Hepatocyte (in vitro differentiated cells): ENCODE measurements at regions not wholly inside any gene's neighbourhood (a gene's known extent, or its start where the extent isn't known, plus 50 kb on each side); places are given as distances from the start of the nearest gene placed in this dataset.

ENCODE experiments used
- DNase-seq: peaks from one replicate; pipeline ENCODE4 v3.0.0-alpha.2; 2016; ENCODE audit warnings: low spot score
- H2AFZ ChIP-seq: fragments of 200-600 bp; sonication (generic); 2 replicates; pipeline ENCODE4 v1.6.0; 2016; ENCODE audit warnings: antibody characterized with exemption, mild to moderate bottlenecking
- H3K27ac ChIP-seq: fragments of 200-600 bp; sonication (generic); 2 replicates; pipeline ENCODE4 v1.5.1; 2016; ENCODE audit warnings: mild to moderate bottlenecking
- H3K27me3 ChIP-seq: fragments of 200-600 bp; sonication (generic); 2 replicates; pipeline ENCODE4 v1.6.1; 2016
- H3K36me3 ChIP-seq: fragments of 200-600 bp; sonication (generic); replicated peaks from 2 replicates; pipeline ENCODE4 v1.5.1; 2016; ENCODE audit warnings: low read depth; ENCODE audit not compliant: insufficient read depth
- H3K4me1 ChIP-seq: fragments of 200-600 bp; sonication (generic); 2 replicates; pipeline ENCODE4 v1.5.1; 2016; ENCODE audit warnings: mild to moderate bottlenecking, moderate library complexity; ENCODE audit not compliant: insufficient read depth
- H3K4me2 ChIP-seq: fragments of 200-600 bp; sonication (generic); 2 replicates; pipeline ENCODE4 v1.6.0; 2016
- H3K4me3 ChIP-seq: fragments of 200-600 bp; sonication (generic); 2 replicates; pipeline ENCODE4 v1.5.1; 2016; ENCODE audit warnings: mild to moderate bottlenecking
- H3K79me2 ChIP-seq: fragments of 200-600 bp; sonication (generic); 2 replicates; pipeline ENCODE4 v1.6.0; 2017; ENCODE audit warnings: mild to moderate bottlenecking
- H3K9me2 ChIP-seq: fragments of 200-600 bp; sonication (generic); replicated peaks from 2 replicates; pipeline ENCODE4 v1.6.0; 2017; ENCODE audit warnings: mild to moderate bottlenecking; ENCODE audit not compliant: insufficient read depth
- H3K9me3 ChIP-seq: fragments of 200-600 bp; sonication (generic); 2 replicates; pipeline ENCODE4 v1.5.1; 2016; ENCODE audit warnings: low read depth, mild to moderate bottlenecking
- H4K20me1 ChIP-seq: fragments of 200-600 bp; sonication (generic); 2 replicates; pipeline ENCODE4 v1.6.0; 2016; ENCODE audit warnings: mild to moderate bottlenecking; ENCODE audit not compliant: insufficient read depth, poor library complexity, severe bottlenecking
- EZH2 ChIP-seq: fragments of 200-600 bp; sonication (generic); IDR thresholded peaks from 2 replicates; pipeline ENCODE4 v1.6.1; 2016; ENCODE audit warnings: antibody characterized with exemption, mild to moderate bottlenecking, borderline replicate concordance
- EZH2phosphoT487 ChIP-seq: fragments of 200-600 bp; sonication (generic); IDR thresholded peaks from one replicate; pipeline ENCODE4 v1.6.1; 2018; ENCODE audit warnings: antibody characterized with exemption, mild to moderate bottlenecking, low read depth, moderate library complexity; ENCODE audit not compliant: unreplicated experiment, severe bottlenecking
- WGBS: methylation state at CpG from one replicate; pipeline ENCODE4 v1.1.6; 2016; ENCODE audit warnings: low lambda C conversion rate; ENCODE audit errors: missing lambda C conversion rate; 5-methylcytosine and 5-hydroxymethylcytosine counted together
- TF ChIP-seq, protein P1 (sequence below): fragments of 200-600 bp; sonication (generic); IDR thresholded peaks from 2 replicates; pipeline ENCODE4 v1.5.1; 2016; ENCODE audit warnings: antibody characterized with exemption, mild to moderate bottlenecking; ENCODE audit not compliant: poor library complexity

DNA sequence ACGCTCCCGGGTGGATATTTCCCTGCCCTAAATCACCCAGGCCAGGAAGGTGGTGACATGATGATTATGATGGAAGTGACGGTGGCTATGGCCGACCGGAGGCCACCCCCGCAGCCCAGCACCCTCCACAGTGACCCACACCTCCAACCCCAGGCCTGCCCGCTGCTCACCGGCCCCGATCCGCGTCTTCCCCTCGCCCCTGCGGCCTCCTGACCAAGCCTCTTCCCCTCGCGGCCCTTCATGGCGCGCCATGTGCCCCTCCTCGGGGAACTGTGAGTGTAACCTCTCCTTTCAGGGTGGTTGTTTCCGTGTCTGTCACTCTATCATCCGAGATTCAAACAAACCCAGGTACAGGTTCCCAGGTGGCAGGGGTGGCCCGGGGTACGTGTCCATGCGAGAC, 78.3 kb downstream of the UNCX start:
- Histone ChIP-seq H2AFZ (no peak overlapping the region), H3K79me2 (no peaks in the 10 kb centered on the region), H3K27me3 (no peaks in the 10 kb centered on the region), H3K4me2 (no peak overlapping the region), H3K4me1 (no peaks in the 10 kb centered on the region), H4K20me1 (no peaks in the 10 kb centered on the region), H3K9me2 (no peaks in the 10 kb centered on the region), H3K4me3 (no peak overlapping the region), H3K9me3 (no peaks in the 10 kb centered on the region), H3K27ac (no peak overlapping the region), H3K36me3 (no peaks in the 10 kb centered on the region)
- no peak for DNase-seq
- TF ChIP-seq, protein P1, sequence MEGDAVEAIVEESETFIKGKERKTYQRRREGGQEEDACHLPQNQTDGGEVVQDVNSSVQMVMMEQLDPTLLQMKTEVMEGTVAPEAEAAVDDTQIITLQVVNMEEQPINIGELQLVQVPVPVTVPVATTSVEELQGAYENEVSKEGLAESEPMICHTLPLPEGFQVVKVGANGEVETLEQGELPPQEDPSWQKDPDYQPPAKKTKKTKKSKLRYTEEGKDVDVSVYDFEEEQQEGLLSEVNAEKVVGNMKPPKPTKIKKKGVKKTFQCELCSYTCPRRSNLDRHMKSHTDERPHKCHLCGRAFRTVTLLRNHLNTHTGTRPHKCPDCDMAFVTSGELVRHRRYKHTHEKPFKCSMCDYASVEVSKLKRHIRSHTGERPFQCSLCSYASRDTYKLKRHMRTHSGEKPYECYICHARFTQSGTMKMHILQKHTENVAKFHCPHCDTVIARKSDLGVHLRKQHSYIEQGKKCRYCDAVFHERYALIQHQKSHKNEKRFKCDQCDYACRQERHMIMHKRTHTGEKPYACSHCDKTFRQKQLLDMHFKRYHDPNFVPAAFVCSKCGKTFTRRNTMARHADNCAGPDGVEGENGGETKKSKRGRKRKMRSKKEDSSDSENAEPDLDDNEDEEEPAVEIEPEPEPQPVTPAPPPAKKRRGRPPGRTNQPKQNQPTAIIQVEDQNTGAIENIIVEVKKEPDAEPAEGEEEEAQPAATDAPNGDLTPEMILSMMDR: no peak
- TF ChIP-seq EZH2phosphoT487: no peak
- TF ChIP-seq EZH2: no peak
- 87% methylated on average over 23 of the region's 23 CpGs for WGBS

DNA sequence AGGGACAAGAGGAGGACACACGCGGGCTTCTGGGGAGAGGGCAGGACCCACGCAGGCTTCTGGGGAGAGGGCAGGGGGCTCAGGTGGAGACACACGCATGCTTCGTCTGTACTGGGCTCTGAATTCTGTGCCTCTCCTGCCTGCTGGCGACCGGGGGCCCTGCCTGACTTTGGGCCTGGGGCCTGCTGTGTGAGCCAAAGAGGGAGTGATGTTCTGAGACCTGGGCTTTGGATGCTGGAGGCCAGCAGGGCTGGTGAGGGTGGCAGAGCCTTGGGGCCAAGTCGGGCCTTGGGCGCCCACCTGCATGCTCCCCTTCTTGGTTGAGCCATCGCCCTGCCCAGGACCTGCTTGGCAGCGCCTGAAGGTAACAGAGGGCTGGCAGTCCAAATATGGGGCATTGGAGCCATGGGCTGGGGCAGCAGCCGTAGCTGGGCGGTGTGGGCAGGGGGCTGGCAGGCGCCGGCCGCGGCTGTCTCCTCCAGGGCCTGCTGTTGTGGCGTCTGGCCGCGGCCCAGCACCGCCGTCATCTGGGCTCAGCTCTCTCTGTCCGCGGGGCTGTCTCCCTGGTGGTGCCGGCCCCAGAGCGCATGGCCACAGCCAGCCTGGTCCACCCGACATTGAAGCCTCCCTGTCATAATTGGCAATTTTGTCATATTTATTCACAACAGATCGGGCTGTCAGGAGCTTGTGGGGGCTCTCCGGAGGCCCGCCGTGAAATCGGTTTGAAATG, 78.9 kb downstream of the UNCX start:
- no peaks in the 10 kb centered on the region for H3K9me3 ChIP-seq
- no peaks in the 10 kb centered on the region for H3K4me1 ChIP-seq
- H3K36me3 ChIP-seq: no peaks in the 10 kb centered on the region
- no peaks in the 10 kb centered on the region for H3K27me3 ChIP-seq
- no peak for DNase-seq
- WGBS: 92% methylated on average over 29 of the region's 32 CpGs
- no peak overlapping the region for H3K27ac ChIP-seq
- no peaks in the 10 kb centered on the region for H4K20me1 ChIP-seq
- H3K4me3 ChIP-seq: no peak overlapping the region
- TF ChIP-seq, protein P1: no peak
- no peak for TF ChIP-seq EZH2
- TF ChIP-seq EZH2phosphoT487: no peak
- H3K9me2 ChIP-seq: no peaks in the 10 kb centered on the region
- H3K4me2 ChIP-seq: no peak overlapping the region
- H2AFZ ChIP-seq: no peak overlapping the region
- H3K79me2 ChIP-seq: no peaks in the 10 kb centered on the region

DNA sequence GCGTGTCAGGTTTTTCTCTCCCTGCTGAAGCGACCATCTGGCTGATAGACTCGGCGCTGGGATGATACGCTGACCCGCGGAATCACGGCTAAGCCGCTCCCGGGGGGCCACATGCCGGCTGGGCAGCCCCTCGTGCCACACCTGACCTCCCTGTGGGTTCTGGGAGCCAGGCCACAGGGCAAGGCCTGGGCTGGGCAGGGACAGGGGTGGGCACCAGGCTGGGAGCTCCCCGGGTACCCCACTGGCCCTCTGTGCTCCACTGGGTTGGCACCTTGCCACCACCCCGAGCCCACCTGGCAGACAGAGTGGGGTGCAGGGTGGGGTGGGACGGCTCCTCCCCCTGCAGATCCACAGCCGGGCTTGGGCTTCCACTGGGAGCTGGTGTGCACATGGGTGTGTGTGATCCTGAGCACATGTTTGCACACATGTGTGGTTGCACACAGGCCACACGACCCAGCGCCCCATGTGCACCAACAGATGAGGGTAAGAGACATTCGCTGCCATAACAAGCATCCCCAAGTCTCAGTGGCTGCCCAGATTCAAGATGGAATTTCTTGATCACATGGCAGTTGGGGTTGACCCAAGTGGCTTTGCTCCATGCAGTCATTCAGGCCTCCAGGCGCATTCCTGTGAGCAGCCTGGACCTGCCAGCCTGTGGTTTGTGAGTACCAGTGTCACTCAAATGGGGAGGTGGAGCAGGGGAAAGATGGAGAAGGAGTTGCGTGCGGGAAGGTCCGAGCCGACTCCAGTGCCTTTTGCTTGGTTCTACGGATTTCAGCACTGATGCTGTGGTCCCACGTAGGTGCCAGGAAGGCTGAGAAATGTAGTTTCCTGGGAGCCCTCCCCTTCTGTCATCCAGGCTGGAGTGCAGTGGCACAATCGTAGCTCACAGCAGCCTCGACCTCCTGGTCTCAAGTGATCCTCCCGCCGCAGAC, 79.7 kb downstream of the UNCX start:
- Histone ChIP-seq H3K36me3 (no peaks in the 10 kb centered on the region), H3K4me3 (no peak overlapping the region), H3K4me2 (no peak overlapping the region), H3K9me2 (no peaks in the 10 kb centered on the region), H3K27ac (no peak overlapping the region), H3K9me3 (no peaks in the 10 kb centered on the region), H3K4me1 (no peaks in the 10 kb centered on the region), H3K27me3 (no peaks in the 10 kb centered on the region), H3K79me2 (no peaks in the 10 kb centered on the region), H4K20me1 (no peaks in the 10 kb centered on the region), H2AFZ (no peak overlapping the region)
- 93% methylated on average over 29 of the region's 30 CpGs for WGBS
- DNase-seq: no peak
- no peak for TF ChIP-seq EZH2
- TF ChIP-seq, protein P1: no peak
- TF ChIP-seq EZH2phosphoT487: no peak
